GM21360 (cell line): ENCODE measurements at regions not wholly inside any gene's neighbourhood (a gene's known extent, or its start where the extent isn't known, plus 50 kb on each side); places are given as distances from the start of the nearest gene placed in this dataset.
"Not testable (repeated sequence)": the region's sequence is repeated elsewhere in the genome, so short reads cannot be mapped to it uniquely, and the experiment has no call there.

ENCODE experiments used
- ATAC-seq: cut with Tn5 transposase; IDR thresholded peaks from one replicate; pipeline ENCODE4 v1.9.1; 2021; ENCODE audit warnings: mild to moderate bottlenecking, moderate library complexity; ENCODE audit not compliant: unreplicated experiment

GRCh38 chr14:83827383-83827782, 1702.6 kb upstream of the FLRT2 start:
- ATAC-seq: no peak

- no peak for ATAC-seq
These were observed 1701.5 kb upstream of the FLRT2 start for GRCh38 chr14:83828406-83828805.

GRCh38 chr14:83830316-83830715, 1699.6 kb upstream of the FLRT2 start:
- no peak for ATAC-seq

- ATAC-seq: no peak
These were observed 1691.7 kb upstream of the FLRT2 start for GRCh38 chr14:83838226-83838625.

- no peak for ATAC-seq
These were observed 1687.4 kb upstream of the FLRT2 start for GRCh38 chr14:83842547-83842946.

GRCh38 chr14:83847102-83847501, 1682.8 kb upstream of the FLRT2 start:
- no peak for ATAC-seq

GRCh38 chr14:83850092-83850491, 1679.9 kb upstream of the FLRT2 start:
- ATAC-seq: no peak

- ATAC-seq: no peak
These were observed 1673.6 kb upstream of the FLRT2 start for GRCh38 chr14:83856334-83856733.

GRCh38 chr14:83860631-83861155, 1669.3 kb upstream of the FLRT2 start:
- no peak for ATAC-seq

GRCh38 chr14:83863042-83863774, 1666.7 kb upstream of the FLRT2 start:
- ATAC-seq: no peak

GRCh38 chr14:83864106-83864505, 1665.8 kb upstream of the FLRT2 start:
- ATAC-seq: no peak

- ATAC-seq: no peak
These were observed 1662.2 kb upstream of the FLRT2 start for GRCh38 chr14:83867566-83868225.

GRCh38 chr14:83870546-83871270, 1659.2 kb upstream of the FLRT2 start:
- ATAC-seq: no peak

- no peak for ATAC-seq
These were observed 1656.3 kb upstream of the FLRT2 start for GRCh38 chr14:83873669-83874068.

- ATAC-seq: no peak
These were observed 1655.3 kb upstream of the FLRT2 start for GRCh38 chr14:83874662-83875061.

GRCh38 chr14:83883732-83884131, 1646.2 kb upstream of the FLRT2 start:
- no peak for ATAC-seq

- no peak for ATAC-seq
These were observed 1644.1 kb upstream of the FLRT2 start for GRCh38 chr14:83885837-83886293.

GRCh38 chr14:83887866-83888265, 1642.1 kb upstream of the FLRT2 start:
- no peak for ATAC-seq

GRCh38 chr14:83893447-83893846, 1636.5 kb upstream of the FLRT2 start:
- no peak for ATAC-seq

- no peak for ATAC-seq
These were observed 1635.4 kb upstream of the FLRT2 start for GRCh38 chr14:83894568-83894967.

- not testable (repeated sequence) for ATAC-seq
These were observed 1631.4 kb upstream of the FLRT2 start for GRCh38 chr14:83898558-83898957.

GRCh38 chr14:83899706-83900105, 1630.2 kb upstream of the FLRT2 start:
- ATAC-seq: no peak
